ENCODE measurements at regions not wholly inside any gene's neighbourhood (a gene's known extent, or its start where the extent isn't known, plus 50 kb on each side); places are given as distances from the start of the nearest gene placed in this dataset.

DNA sequence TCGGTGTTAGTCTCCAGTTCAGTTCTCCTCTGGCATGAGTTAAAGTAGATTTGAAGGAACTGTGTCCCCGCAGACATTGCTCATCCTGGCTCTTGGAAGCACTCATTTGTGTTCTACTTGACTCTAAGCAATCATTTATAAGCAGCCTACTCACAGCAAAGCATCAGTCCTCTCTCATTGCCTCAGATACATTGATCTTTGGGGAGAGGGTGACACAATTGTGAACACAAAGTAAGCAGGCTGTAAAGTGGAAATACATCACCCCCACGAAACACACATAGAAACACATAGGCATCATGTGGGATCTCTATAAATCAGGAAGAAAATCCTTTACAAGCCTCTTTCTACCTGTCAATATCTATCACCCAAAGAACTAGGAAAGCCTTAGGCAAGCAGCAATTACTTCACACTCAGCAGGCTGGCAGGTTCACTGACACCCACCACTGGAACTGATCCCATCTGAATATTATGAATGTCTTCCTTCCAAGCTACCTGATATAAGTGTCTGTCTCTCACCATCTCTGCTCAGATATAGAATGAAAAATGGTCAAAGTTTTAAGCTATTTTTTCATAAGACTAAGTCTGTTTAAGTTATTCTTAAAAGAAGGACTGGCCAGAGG, 675.8 kb downstream of the HACE1 start:
- ChIA-PET POLR2A (ENCODE audit: unreplicated experiment) (no interaction called here), CTCF (no interaction called here)
- TF ChIP-seq EZH2 (IDR thresholded peaks at IDR 0.05; ENCODE audit: low read length, unreplicated experiment) (no peak), EZH2phosphoT487 (IDR thresholded peaks at IDR 0.05; ENCODE audit: borderline replicate concordance, low read length) (no peak)
- TF ChIP-seq, protein P1, sequence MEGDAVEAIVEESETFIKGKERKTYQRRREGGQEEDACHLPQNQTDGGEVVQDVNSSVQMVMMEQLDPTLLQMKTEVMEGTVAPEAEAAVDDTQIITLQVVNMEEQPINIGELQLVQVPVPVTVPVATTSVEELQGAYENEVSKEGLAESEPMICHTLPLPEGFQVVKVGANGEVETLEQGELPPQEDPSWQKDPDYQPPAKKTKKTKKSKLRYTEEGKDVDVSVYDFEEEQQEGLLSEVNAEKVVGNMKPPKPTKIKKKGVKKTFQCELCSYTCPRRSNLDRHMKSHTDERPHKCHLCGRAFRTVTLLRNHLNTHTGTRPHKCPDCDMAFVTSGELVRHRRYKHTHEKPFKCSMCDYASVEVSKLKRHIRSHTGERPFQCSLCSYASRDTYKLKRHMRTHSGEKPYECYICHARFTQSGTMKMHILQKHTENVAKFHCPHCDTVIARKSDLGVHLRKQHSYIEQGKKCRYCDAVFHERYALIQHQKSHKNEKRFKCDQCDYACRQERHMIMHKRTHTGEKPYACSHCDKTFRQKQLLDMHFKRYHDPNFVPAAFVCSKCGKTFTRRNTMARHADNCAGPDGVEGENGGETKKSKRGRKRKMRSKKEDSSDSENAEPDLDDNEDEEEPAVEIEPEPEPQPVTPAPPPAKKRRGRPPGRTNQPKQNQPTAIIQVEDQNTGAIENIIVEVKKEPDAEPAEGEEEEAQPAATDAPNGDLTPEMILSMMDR (conservative IDR thresholded peaks at IDR 0.05; ENCODE audit: low read depth, low read length): no peak
- DNase-seq (no peak), ATAC-seq (no peak)
- Histone ChIP-seq H3K27me3 (ENCODE audit: low read length) (no peaks in the 10 kb centered on the region), H3K9me3 (ENCODE audit: low read length) (no peaks in the 10 kb centered on the region), H3K9ac (ENCODE audit: low read length) (no peak overlapping the region), H3K27ac (ENCODE audit: low read length) (no peak overlapping the region), H2AFZ (ENCODE audit: low read length) (no peak overlapping the region), H3K4me1 (ENCODE audit: insufficient read depth, low read length) (no peaks in the 10 kb centered on the region), H3K79me2 (ENCODE audit: low read length) (no peaks in the 10 kb centered on the region), H4K20me1 (ENCODE audit: low read length) (no peaks in the 10 kb centered on the region), H3K9me2 (replicated peaks; ENCODE audit: low read length) (no peaks in the 10 kb centered on the region), H3K4me3 (ENCODE audit: low read length) (no peak overlapping the region), H3K36me3 (ENCODE audit: low read depth, low read length) (no peaks in the 10 kb centered on the region), H3F3A (ENCODE audit: low read length, unreplicated experiment) (no peaks in the 10 kb centered on the region), H3K4me2 (ENCODE audit: low read length) (no peak overlapping the region)
- no TSS peak for BruUV-seq (replicated peaks)
- intact Hi-C loops (cut with micrococcal nuclease): no loop called here

DNA sequence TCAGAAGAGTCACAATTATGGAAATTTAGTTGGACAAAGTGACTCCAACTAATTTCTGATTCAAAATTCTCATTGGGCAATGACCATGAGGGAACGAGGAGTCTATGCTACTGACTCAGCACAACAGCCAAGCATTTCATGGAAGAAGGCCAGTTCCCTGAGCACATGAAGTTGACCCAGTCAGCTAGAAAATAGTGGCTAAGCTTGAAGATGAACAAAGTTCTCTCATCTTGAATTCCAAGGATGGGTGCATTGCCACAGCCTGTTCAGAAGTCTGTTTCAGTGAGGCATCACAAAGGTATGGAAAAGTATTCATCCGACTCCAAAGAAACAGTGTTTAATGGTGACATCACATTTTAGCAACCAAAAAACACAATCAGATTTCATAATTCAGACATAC, 676.9 kb downstream of the HACE1 start:
- no peaks in the 10 kb centered on the region for H3K9me3 ChIP-seq (ENCODE audit: low read length)

DNA sequence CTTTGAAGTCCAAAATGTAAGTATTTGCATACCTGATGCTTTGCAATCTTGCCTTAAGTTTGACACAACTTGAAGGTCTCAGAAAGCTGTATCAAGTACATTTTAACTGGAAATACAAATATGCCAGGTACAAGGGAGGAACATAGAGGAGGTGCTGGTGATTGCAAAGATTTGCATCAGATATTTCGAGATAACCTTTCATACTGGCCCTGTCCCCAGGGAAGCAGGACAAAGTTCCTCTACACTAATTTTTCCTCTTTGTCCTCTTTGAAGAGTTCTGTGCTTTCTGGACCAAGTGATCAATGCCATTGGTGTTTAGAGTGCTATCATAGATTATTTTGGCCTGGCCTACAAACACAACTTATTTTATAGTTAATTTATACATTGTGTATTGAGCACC, 686.1 kb downstream of the HACE1 start:
- Histone ChIP-seq H3K27me3 (ENCODE audit: low read length) (no peaks in the 10 kb centered on the region), H3K79me2 (ENCODE audit: low read length) (no peaks in the 10 kb centered on the region), H3K4me3 (ENCODE audit: low read length) (no peak overlapping the region), H2AFZ (ENCODE audit: low read length) (no peak overlapping the region), H3K27ac (ENCODE audit: low read length) (no peak overlapping the region), H3K9me2 (replicated peaks; ENCODE audit: low read length) (no peaks in the 10 kb centered on the region), H3K4me2 (ENCODE audit: low read length) (no peak overlapping the region), H3K9me3 (ENCODE audit: low read length) (no peaks in the 10 kb centered on the region), H3K36me3 (ENCODE audit: low read depth, low read length) (no peaks in the 10 kb centered on the region), H3F3A (ENCODE audit: low read length, unreplicated experiment) (no peaks in the 10 kb centered on the region), H3K9ac (ENCODE audit: low read length) (no peak overlapping the region), H3K4me1 (ENCODE audit: insufficient read depth, low read length) (no peaks in the 10 kb centered on the region), H4K20me1 (ENCODE audit: low read length) (no peaks in the 10 kb centered on the region)
- DNase-seq (no peak), ATAC-seq (no peak)
- intact Hi-C loops (cut with micrococcal nuclease): no loop called here
- ChIA-PET POLR2A (ENCODE audit: unreplicated experiment) (no interaction called here), CTCF (no interaction called here)
- TF ChIP-seq EZH2 (IDR thresholded peaks at IDR 0.05; ENCODE audit: low read length, unreplicated experiment) (no peak), EZH2phosphoT487 (IDR thresholded peaks at IDR 0.05; ENCODE audit: borderline replicate concordance, low read length) (no peak)
- TF ChIP-seq, protein P1 (conservative IDR thresholded peaks at IDR 0.05; ENCODE audit: low read depth, low read length): no peak
- BruUV-seq (replicated peaks): no TSS peak

More for the DNA sequence above, 676.9 kb downstream of the HACE1 start:
- no peaks in the 10 kb centered on the region for H3F3A ChIP-seq (ENCODE audit: low read length, unreplicated experiment)
- H3K36me3 ChIP-seq (ENCODE audit: low read depth, low read length): no peaks in the 10 kb centered on the region
- H3K27ac ChIP-seq (ENCODE audit: low read length): no peak overlapping the region
- no TSS peak for BruUV-seq (replicated peaks)
- no peaks in the 10 kb centered on the region for H3K4me1 ChIP-seq (ENCODE audit: insufficient read depth, low read length)
- H3K79me2 ChIP-seq (ENCODE audit: low read length): no peaks in the 10 kb centered on the region
- ChIA-PET CTCF (no interaction called here), POLR2A (ENCODE audit: unreplicated experiment) (no interaction called here)
- TF ChIP-seq EZH2phosphoT487 (IDR thresholded peaks at IDR 0.05; ENCODE audit: borderline replicate concordance, low read length) (no peak), EZH2 (IDR thresholded peaks at IDR 0.05; ENCODE audit: low read length, unreplicated experiment) (no peak)
- TF ChIP-seq, protein P1 (conservative IDR thresholded peaks at IDR 0.05; ENCODE audit: low read depth, low read length): no peak
- intact Hi-C loops (cut with micrococcal nuclease): no loop called here
- no peak overlapping the region for H3K9ac ChIP-seq (ENCODE audit: low read length)
- no peak overlapping the region for H3K4me3 ChIP-seq (ENCODE audit: low read length)
- H2AFZ ChIP-seq (ENCODE audit: low read length): no peak overlapping the region
- H3K27me3 ChIP-seq (ENCODE audit: low read length): no peaks in the 10 kb centered on the region
- no peak overlapping the region for H3K4me2 ChIP-seq (ENCODE audit: low read length)
- no peaks in the 10 kb centered on the region for H3K9me2 ChIP-seq (replicated peaks; ENCODE audit: low read length)
- DNase-seq (peak; percentile 1), ATAC-seq (no peak)
- H4K20me1 ChIP-seq (ENCODE audit: low read length): no peaks in the 10 kb centered on the region

Measured in PC-3 (cell line).